ENCODE measurements at regions not wholly inside any gene's neighbourhood (a gene's known extent, or its start where the extent isn't known, plus 50 kb on each side); places are given as distances from the start of the nearest gene placed in this dataset.

- TF ChIP-seq USF1 (IDR thresholded peaks at IDR 0.05) (no peak), CREB1 (IDR thresholded peaks at IDR 0.05; ENCODE audit: low read depth) (no peak), MAX (IDR thresholded peaks at IDR 0.05) (0 out of 2 replicates have a peak, but pooled peaks have one; percentile 30), TAF1 (IDR thresholded peaks at IDR 0.05; ENCODE audit: low read depth) (no peak), EP300 (IDR thresholded peaks at IDR 0.05; ENCODE audit: borderline replicate concordance) (peak; percentile 59), RAD21 (IDR thresholded peaks at IDR 0.05; ENCODE audit: low read depth) (no peak), YY1 (IDR thresholded peaks at IDR 0.05; ENCODE audit: low read depth) (no peak), FOXM1 (IDR thresholded peaks at IDR 0.05; ENCODE audit: borderline replicate concordance, low read depth) (no peak)
- TF ChIP-seq, protein P1, sequence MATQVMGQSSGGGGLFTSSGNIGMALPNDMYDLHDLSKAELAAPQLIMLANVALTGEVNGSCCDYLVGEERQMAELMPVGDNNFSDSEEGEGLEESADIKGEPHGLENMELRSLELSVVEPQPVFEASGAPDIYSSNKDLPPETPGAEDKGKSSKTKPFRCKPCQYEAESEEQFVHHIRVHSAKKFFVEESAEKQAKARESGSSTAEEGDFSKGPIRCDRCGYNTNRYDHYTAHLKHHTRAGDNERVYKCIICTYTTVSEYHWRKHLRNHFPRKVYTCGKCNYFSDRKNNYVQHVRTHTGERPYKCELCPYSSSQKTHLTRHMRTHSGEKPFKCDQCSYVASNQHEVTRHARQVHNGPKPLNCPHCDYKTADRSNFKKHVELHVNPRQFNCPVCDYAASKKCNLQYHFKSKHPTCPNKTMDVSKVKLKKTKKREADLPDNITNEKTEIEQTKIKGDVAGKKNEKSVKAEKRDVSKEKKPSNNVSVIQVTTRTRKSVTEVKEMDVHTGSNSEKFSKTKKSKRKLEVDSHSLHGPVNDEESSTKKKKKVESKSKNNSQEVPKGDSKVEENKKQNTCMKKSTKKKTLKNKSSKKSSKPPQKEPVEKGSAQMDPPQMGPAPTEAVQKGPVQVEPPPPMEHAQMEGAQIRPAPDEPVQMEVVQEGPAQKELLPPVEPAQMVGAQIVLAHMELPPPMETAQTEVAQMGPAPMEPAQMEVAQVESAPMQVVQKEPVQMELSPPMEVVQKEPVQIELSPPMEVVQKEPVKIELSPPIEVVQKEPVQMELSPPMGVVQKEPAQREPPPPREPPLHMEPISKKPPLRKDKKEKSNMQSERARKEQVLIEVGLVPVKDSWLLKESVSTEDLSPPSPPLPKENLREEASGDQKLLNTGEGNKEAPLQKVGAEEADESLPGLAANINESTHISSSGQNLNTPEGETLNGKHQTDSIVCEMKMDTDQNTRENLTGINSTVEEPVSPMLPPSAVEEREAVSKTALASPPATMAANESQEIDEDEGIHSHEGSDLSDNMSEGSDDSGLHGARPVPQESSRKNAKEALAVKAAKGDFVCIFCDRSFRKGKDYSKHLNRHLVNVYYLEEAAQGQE (IDR thresholded peaks at IDR 0.05; ENCODE audit: low read depth) = no peak
Observed at GRCh38 chr2:120568975-120569268, 166.7 kb upstream of the GLI2 start.
